Astrocyte (in vitro differentiated cells and primary cell): ENCODE measurements at regions not wholly inside any gene's neighbourhood (a gene's known extent, or its start where the extent isn't known, plus 50 kb on each side); places are given as distances from the start of the nearest gene placed in this dataset.

ENCODE experiments used
- CTCF ChIP-seq: IDR thresholded peaks from 2 replicates; pipeline ENCODE4 v1.5.1; 2011; ENCODE audit warnings: low read depth, mild to moderate bottlenecking, inconsistent platforms, low read length, moderate library complexity; ENCODE audit not compliant: insufficient read depth
- EZH2 ChIP-seq: IDR thresholded peaks from 2 replicates; pipeline ENCODE4 v1.6.1; 2012; ENCODE audit warnings: mild to moderate bottlenecking, low read length, inconsistent platforms; ENCODE audit not compliant: insufficient read depth

GRCh38 chr17:68792873-68793272 is 162.3 kb downstream of the ABCA8 start:
- no peak for TF ChIP-seq CTCF
- TF ChIP-seq EZH2, result no peak
